ENCODE measurements at regions not wholly inside any gene's neighbourhood (a gene's known extent, or its start where the extent isn't known, plus 50 kb on each side); places are given as distances from the start of the nearest gene placed in this dataset.

GRCh38 chr17:74008196-74008595 is 195.3 kb upstream of the RPL38 start:
- TF ChIP-seq CTCF (IDR thresholded peaks at IDR 0.05; ENCODE audit: low read depth, low read length, missing control alignments) = peak; percentile 14
- DNase-seq (ENCODE audit: extremely low read depth, low read depth) = no peak
- no peak overlapping the region for H3K4me3 ChIP-seq (replicated peaks; ENCODE audit: low read depth, low read length)

- H3K4me3 ChIP-seq (replicated peaks; ENCODE audit: low read depth, low read length) = no peak overlapping the region
- DNase-seq (ENCODE audit: extremely low read depth, low read depth) = no peak
- TF ChIP-seq CTCF (IDR thresholded peaks at IDR 0.05; ENCODE audit: low read depth, low read length, missing control alignments) = no peak
These were observed 194.3 kb upstream of the RPL38 start for GRCh38 chr17:74009056-74009625.

GRCh38 chr17:74010903-74011302 is 192.6 kb upstream of the RPL38 start:
- no peak overlapping the region for H3K4me3 ChIP-seq (replicated peaks; ENCODE audit: low read depth, low read length)
- no peak for DNase-seq (ENCODE audit: extremely low read depth, low read depth)
- no peak for TF ChIP-seq CTCF (IDR thresholded peaks at IDR 0.05; ENCODE audit: low read depth, low read length, missing control alignments)

- TF ChIP-seq CTCF (IDR thresholded peaks at IDR 0.05; ENCODE audit: low read depth, low read length, missing control alignments) = no peak
- DNase-seq (ENCODE audit: extremely low read depth, low read depth) = no peak
- no peak overlapping the region for H3K4me3 ChIP-seq (replicated peaks; ENCODE audit: low read depth, low read length)
These were observed 191.5 kb upstream of the RPL38 start for GRCh38 chr17:74011966-74012365.

- no peak for TF ChIP-seq CTCF (IDR thresholded peaks at IDR 0.05; ENCODE audit: low read depth, low read length, missing control alignments)
- no peak for DNase-seq (ENCODE audit: extremely low read depth, low read depth)
- H3K4me3 ChIP-seq (replicated peaks; ENCODE audit: low read depth, low read length) = no peak overlapping the region
These were observed 191.0 kb upstream of the RPL38 start for GRCh38 chr17:74012465-74012864.

- DNase-seq (ENCODE audit: extremely low read depth, low read depth) = no peak
- H3K4me3 ChIP-seq (replicated peaks; ENCODE audit: low read depth, low read length) = no peak overlapping the region
- no peak for TF ChIP-seq CTCF (IDR thresholded peaks at IDR 0.05; ENCODE audit: low read depth, low read length, missing control alignments)
These were observed 188.2 kb upstream of the RPL38 start for GRCh38 chr17:74015316-74015715.

- no peak for TF ChIP-seq CTCF (IDR thresholded peaks at IDR 0.05; ENCODE audit: low read depth, low read length, missing control alignments)
- DNase-seq (ENCODE audit: extremely low read depth, low read depth) = no peak
- no peak overlapping the region for H3K4me3 ChIP-seq (replicated peaks; ENCODE audit: low read depth, low read length)
These were observed 187.5 kb upstream of the RPL38 start for GRCh38 chr17:74015990-74016389.
